ENCODE measurements at regions not wholly inside any gene's neighbourhood (a gene's known extent, or its start where the extent isn't known, plus 50 kb on each side); places are given as distances from the start of the nearest gene placed in this dataset.

DNA sequence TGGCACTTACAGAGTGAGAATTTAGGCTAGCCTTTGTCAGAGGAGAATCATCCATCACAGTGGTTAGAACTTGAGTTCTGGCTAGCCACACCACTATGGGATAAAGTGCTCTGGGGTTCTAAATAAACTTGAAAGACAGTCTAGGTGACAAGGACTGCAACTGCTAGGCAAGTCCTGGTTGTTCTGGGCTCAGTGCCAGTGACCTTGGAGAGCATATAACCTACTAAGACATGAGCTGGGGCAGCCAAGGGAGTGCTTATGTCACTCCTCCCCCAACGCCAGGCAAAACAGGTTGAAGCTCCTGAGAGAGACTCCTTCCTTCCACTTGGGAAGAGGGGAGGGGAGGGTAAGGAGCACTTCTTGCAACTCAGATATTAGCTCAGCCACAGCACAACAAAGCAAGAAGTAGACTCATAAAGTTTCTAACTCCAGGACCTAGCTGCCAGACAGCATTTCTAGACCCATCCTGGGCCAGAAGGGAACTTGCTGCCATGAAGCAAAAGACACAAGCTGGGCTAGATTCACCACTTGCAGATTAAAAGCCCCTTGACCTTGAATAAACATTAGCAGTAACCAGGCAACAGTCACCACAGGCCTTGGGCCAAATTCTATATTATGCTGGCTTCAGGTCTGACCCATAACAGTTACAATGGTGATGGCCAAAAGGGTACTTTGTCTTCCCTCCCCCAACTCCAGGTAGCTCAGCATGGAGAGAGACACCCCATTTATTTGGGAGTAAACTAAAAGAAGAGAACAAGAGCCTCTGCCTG is 963.7 kb downstream of the PLOD2 start:
- peak overlapping the region in 1 of 2 experiments; percentile 83 for H2BK12ac ChIP-seq (ENCODE audit: low read length in 2 of 2)
- no peak overlapping the region for H2BK15ac ChIP-seq (ENCODE audit: low read depth, poor library complexity, severe bottlenecking)

DNA sequence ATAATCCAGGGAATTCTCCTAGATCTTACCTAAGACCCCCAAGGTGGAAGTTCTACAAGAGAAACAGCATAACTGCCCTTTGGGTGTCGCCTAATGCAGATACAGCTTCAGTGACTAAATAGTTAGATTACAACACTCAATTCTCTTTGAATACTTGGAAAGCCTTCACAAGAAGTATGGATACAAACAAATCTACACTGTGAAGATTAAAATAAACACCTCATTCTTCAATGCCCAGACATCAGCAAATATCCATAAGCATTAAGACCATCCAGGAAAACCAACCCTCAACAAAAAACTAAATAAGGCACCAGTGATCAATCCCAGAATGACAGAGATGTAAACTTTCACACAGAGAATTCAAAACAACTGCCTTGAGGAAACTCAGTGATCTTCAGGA is 963.2 kb downstream of the PLOD2 start:
- no peak overlapping the region for H3K9ac ChIP-seq (ENCODE audit: low read length)
- H3K36me3 ChIP-seq (ENCODE audit: control insufficient read depth in 1 of 2, insufficient read depth in 2 of 2, low read depth in 1 of 2, low read length in 2 of 2): no peaks in the 10 kb centered on the region
- no peaks in the 10 kb centered on the region for H3K4me1 ChIP-seq (ENCODE audit: control insufficient read depth, insufficient read depth, low read depth, low read length)
- WGBS: 67% methylated on average over 1 of the region's 1 CpG
- no peak overlapping the region for H2BK120ac ChIP-seq (ENCODE audit: low read depth, low read length)
- no peak overlapping the region for H2BK5ac ChIP-seq (ENCODE audit: low read depth, low read length, poor library complexity, severe bottlenecking)
- no peak overlapping the region for H2AK5ac ChIP-seq (ENCODE audit: low read length, severe bottlenecking)
- H2AFZ ChIP-seq (ENCODE audit: low read depth, low read length): no peak overlapping the region
- H3K9me3 ChIP-seq (ENCODE audit: control insufficient read depth, low read length): peaks cover 41% of the 10 kb centered on the region
- no peak overlapping the region for H2BK15ac ChIP-seq (ENCODE audit: low read depth, poor library complexity, severe bottlenecking)
- H3K4me3 ChIP-seq (ENCODE audit: insufficient read depth in 1 of 2, low read depth in 1 of 2, low read length in 2 of 2): no peak overlapping the region
- no peak overlapping the region for H3K4ac ChIP-seq (ENCODE audit: low read depth in 1 of 2, low read length in 2 of 2)
- H2BK12ac ChIP-seq (ENCODE audit: low read length in 2 of 2): no peak overlapping the region
- H3K18ac ChIP-seq (ENCODE audit: low read depth in 1 of 2, low read length in 2 of 2): no peak overlapping the region
- no peak overlapping the region for H3K4me2 ChIP-seq (ENCODE audit: low read length, poor library complexity, severe bottlenecking)
- no peak overlapping the region for H4K8ac ChIP-seq (ENCODE audit: low read length)
- H3K14ac ChIP-seq (ENCODE audit: low read length in 2 of 2): no peak overlapping the region
- H4K91ac ChIP-seq (ENCODE audit: low read length): no peak overlapping the region
- no peak overlapping the region for H3K27ac ChIP-seq (ENCODE audit: low read length, poor library complexity, severe bottlenecking)
- peak; percentile 59 for DNase-seq
- no peak overlapping the region for H3K23ac ChIP-seq (ENCODE audit: low read length in 2 of 2)
- no peaks in the 10 kb centered on the region for H3K27me3 ChIP-seq (ENCODE audit: control insufficient read depth in 1 of 2, insufficient read depth in 1 of 2, low read length in 2 of 2)
- no peaks in the 10 kb centered on the region for H3K79me1 ChIP-seq (replicated peaks; ENCODE audit: low read length, poor library complexity, severe bottlenecking)

More for the DNA sequence above, 963.7 kb downstream of the PLOD2 start:
- Histone ChIP-seq H3K36me3 (ENCODE audit: control insufficient read depth in 1 of 2, insufficient read depth in 2 of 2, low read depth in 1 of 2, low read length in 2 of 2) (no peaks in the 10 kb centered on the region), H2AFZ (ENCODE audit: low read depth, low read length) (no peak overlapping the region), H3K14ac (ENCODE audit: low read length in 2 of 2) (no peak overlapping the region), H3K4ac (ENCODE audit: low read depth in 1 of 2, low read length in 2 of 2) (peak overlapping the region in 1 of 2 experiments; percentile 61), H3K27ac (ENCODE audit: low read length, poor library complexity, severe bottlenecking) (no peak overlapping the region), H3K27me3 (ENCODE audit: control insufficient read depth in 1 of 2, insufficient read depth in 1 of 2, low read length in 2 of 2) (no peaks in the 10 kb centered on the region), H3K4me1 (ENCODE audit: control insufficient read depth, insufficient read depth, low read depth, low read length) (no peaks in the 10 kb centered on the region), H3K23ac (ENCODE audit: low read length in 2 of 2) (no peak overlapping the region), H2BK120ac (ENCODE audit: low read depth, low read length) (no peak overlapping the region), H3K4me2 (ENCODE audit: low read length, poor library complexity, severe bottlenecking) (no peak overlapping the region), H2AK5ac (ENCODE audit: low read length, severe bottlenecking) (no peak overlapping the region), H4K8ac (ENCODE audit: low read length) (no peak overlapping the region), H2BK5ac (ENCODE audit: low read depth, low read length, poor library complexity, severe bottlenecking) (no peak overlapping the region), H3K9ac (ENCODE audit: low read length) (no peak overlapping the region), H3K9me3 (ENCODE audit: control insufficient read depth, low read length) (peaks cover 39% of the 10 kb centered on the region), H3K79me1 (replicated peaks; ENCODE audit: low read length, poor library complexity, severe bottlenecking) (no peaks in the 10 kb centered on the region), H4K91ac (ENCODE audit: low read length) (no peak overlapping the region), H3K4me3 (ENCODE audit: insufficient read depth in 1 of 2, low read depth in 1 of 2, low read length in 2 of 2) (no peak overlapping the region), H3K18ac (ENCODE audit: low read depth in 1 of 2, low read length in 2 of 2) (peak overlapping the region; percentile 40 to 46)
- WGBS: 60% methylated on average over 1 of the region's 1 CpG
- peak; percentile 62 for DNase-seq

DNA sequence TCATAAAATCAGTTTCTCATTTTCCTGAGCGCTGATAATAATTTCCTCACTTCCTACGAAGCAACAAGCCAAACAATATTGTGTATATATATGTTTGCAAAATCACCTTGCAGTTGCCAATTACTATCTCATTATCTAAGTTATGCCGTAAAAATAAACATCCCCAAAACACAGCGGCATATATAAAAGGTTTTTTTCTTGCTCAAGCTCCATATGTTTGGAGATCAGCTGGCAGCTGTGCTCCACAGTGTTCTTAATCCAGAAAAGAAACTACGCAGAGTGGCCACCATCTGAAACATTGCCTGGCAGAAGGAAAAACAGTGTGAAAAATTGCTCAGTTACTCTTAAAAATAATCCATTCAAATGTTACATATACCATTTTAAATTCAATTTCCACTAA is 951.4 kb downstream of the PLOD2 start:
- Histone ChIP-seq H3K23ac (ENCODE audit: low read length in 2 of 2) (no peak overlapping the region), H3K14ac (ENCODE audit: low read length in 2 of 2) (no peak overlapping the region), H3K9ac (ENCODE audit: low read length) (no peak overlapping the region), H3K18ac (ENCODE audit: low read depth in 1 of 2, low read length in 2 of 2) (no peak overlapping the region), H3K9me3 (ENCODE audit: control insufficient read depth, low read length) (peaks cover 2% of the 10 kb centered on the region), H3K4me1 (ENCODE audit: control insufficient read depth, insufficient read depth, low read depth, low read length) (no peaks in the 10 kb centered on the region), H3K27me3 (ENCODE audit: control insufficient read depth in 1 of 2, insufficient read depth in 1 of 2, low read length in 2 of 2) (no peaks in the 10 kb centered on the region), H2BK5ac (ENCODE audit: low read depth, low read length, poor library complexity, severe bottlenecking) (no peak overlapping the region), H2BK15ac (ENCODE audit: low read depth, poor library complexity, severe bottlenecking) (no peak overlapping the region), H3K4ac (ENCODE audit: low read depth in 1 of 2, low read length in 2 of 2) (no peak overlapping the region), H3K79me1 (replicated peaks; ENCODE audit: low read length, poor library complexity, severe bottlenecking) (no peaks in the 10 kb centered on the region), H3K27ac (ENCODE audit: low read length, poor library complexity, severe bottlenecking) (no peak overlapping the region), H2AFZ (ENCODE audit: low read depth, low read length) (no peak overlapping the region), H2BK12ac (ENCODE audit: low read length in 2 of 2) (no peak overlapping the region), H3K4me3 (ENCODE audit: insufficient read depth in 1 of 2, low read depth in 1 of 2, low read length in 2 of 2) (no peak overlapping the region), H3K36me3 (ENCODE audit: control insufficient read depth in 1 of 2, insufficient read depth in 2 of 2, low read depth in 1 of 2, low read length in 2 of 2) (no peaks in the 10 kb centered on the region), H2AK5ac (ENCODE audit: low read length, severe bottlenecking) (no peak overlapping the region), H4K8ac (ENCODE audit: low read length) (no peak overlapping the region), H4K91ac (ENCODE audit: low read length) (no peak overlapping the region), H3K4me2 (ENCODE audit: low read length, poor library complexity, severe bottlenecking) (no peak overlapping the region), H2BK120ac (ENCODE audit: low read depth, low read length) (no peak overlapping the region)
- WGBS: 40% methylated on average over 2 of the region's 5 CpGs
- no peak for DNase-seq

DNA sequence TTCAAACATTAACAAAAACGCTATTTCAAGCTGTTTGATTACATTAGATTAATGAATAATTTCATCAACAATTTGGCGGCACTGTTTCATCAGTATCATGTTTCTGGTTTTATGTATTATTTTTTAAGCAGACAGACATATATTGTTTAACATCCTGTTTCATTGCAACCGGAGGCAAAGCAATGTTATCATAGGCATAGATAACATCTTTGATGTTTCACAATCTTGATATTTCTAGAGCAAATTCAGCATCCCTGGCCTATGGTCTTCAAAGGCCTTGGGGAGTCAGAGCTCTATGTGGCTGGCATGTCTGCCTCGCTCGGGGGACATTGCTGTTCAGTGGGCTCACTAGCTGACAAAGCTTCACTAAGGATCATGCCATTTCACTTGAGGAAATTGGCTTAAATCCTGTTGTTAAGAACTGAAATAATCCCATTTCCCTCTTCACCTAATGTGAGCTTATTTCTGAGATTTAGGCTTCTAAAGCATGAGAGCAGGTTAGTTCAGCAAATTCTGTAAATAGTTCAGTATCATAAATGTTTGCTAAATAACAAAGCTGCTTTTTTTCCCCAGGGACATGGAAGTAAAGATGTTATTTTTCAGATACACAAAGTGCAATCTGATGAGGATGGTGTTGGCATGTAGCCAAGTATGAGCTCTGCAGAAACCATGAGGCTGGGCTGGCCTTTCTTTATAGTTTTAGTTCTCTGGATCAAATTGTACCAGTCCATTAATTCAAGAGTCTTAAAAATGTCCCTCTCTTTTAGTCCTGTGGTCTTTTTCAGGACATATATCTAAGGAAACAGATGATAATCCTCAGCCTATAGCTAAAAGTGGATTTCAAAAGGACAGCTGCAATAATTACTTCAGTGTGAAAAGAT is 941.4 kb downstream of the PLOD2 start:
- Histone ChIP-seq H3K9me3 (ENCODE audit: control insufficient read depth, low read length) (no peaks in the 10 kb centered on the region), H3K27me3 (ENCODE audit: control insufficient read depth in 1 of 2, insufficient read depth in 1 of 2, low read length in 2 of 2) (no peaks in the 10 kb centered on the region), H3K4me1 (ENCODE audit: control insufficient read depth, insufficient read depth, low read depth, low read length) (no peaks in the 10 kb centered on the region), H2BK5ac (ENCODE audit: low read depth, low read length, poor library complexity, severe bottlenecking) (no peak overlapping the region), H2BK15ac (ENCODE audit: low read depth, poor library complexity, severe bottlenecking) (no peak overlapping the region), H2AFZ (ENCODE audit: low read depth, low read length) (no peak overlapping the region), H2AK5ac (ENCODE audit: low read length, severe bottlenecking) (no peak overlapping the region), H3K14ac (ENCODE audit: low read length in 2 of 2) (no peak overlapping the region), H4K91ac (ENCODE audit: low read length) (no peak overlapping the region), H3K4me2 (ENCODE audit: low read length, poor library complexity, severe bottlenecking) (no peak overlapping the region), H3K36me3 (ENCODE audit: control insufficient read depth in 1 of 2, insufficient read depth in 2 of 2, low read depth in 1 of 2, low read length in 2 of 2) (no peaks in the 10 kb centered on the region), H3K23ac (ENCODE audit: low read length in 2 of 2) (no peak overlapping the region), H3K4ac (ENCODE audit: low read depth in 1 of 2, low read length in 2 of 2) (no peak overlapping the region), H2BK12ac (ENCODE audit: low read length in 2 of 2) (no peak overlapping the region), H3K18ac (ENCODE audit: low read depth in 1 of 2, low read length in 2 of 2) (no peak overlapping the region), H3K9ac (ENCODE audit: low read length) (no peak overlapping the region), H3K79me1 (replicated peaks; ENCODE audit: low read length, poor library complexity, severe bottlenecking) (no peaks in the 10 kb centered on the region), H2BK120ac (ENCODE audit: low read depth, low read length) (no peak overlapping the region), H3K4me3 (ENCODE audit: insufficient read depth in 1 of 2, low read depth in 1 of 2, low read length in 2 of 2) (no peak overlapping the region), H3K27ac (ENCODE audit: low read length, poor library complexity, severe bottlenecking) (no peak overlapping the region), H4K8ac (ENCODE audit: low read length) (no peak overlapping the region)
- DNase-seq: peak; percentile 20
- WGBS: 100% methylated on average over 2 of the region's 5 CpGs
